ENCODE measurements at regions not wholly inside any gene's neighbourhood (a gene's known extent, or its start where the extent isn't known, plus 50 kb on each side); places are given as distances from the start of the nearest gene placed in this dataset.

DNA sequence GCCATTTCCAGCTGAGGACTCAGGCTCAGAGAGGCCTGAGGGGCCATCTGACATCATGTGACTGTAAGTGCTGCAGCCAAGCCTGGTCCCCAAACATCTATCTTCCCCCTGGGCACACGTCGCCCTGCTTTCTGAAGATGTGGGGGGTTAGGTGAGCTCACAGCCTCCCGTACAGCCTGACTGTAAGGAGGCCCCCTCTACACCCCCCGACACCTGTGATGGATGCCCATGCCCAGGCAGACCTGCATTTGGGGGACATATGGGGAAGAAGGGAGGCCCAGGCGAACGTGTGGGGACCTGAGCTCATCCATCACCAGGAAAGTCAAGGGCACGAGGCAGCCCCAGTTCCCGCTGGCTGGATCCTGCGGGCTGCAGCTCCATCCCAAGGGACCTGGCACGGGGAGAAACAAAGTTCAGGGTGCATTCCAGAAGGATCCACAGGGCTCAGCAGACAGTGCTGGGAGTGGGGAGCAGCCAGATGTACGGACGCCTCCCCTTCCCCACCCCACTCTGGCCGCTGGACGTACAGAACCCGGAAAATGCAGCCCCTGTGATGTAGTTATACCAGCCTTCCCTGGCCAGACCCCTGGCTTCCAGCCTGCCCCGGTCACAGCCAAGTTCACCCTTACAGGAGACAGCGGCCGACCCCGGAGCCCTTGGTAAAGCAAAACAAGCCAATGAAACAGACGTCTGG is 1431.4 kb downstream of the BRD1 start:
- no peaks in the 10 kb centered on the region for H3K27me3 ChIP-seq (ENCODE audit: control insufficient read depth, insufficient read depth, low read length)
- no peaks in the 10 kb centered on the region for H3K4me1 ChIP-seq (ENCODE audit: control insufficient read depth, insufficient read depth, low read length)
- in situ Hi-C loops (cut with HindIII; ENCODE audit: low pct_unique_long_range_greater_than_20kb, low sequenced_read_pairs) (no loop called here), intact Hi-C loops (cut with micrococcal nuclease; ENCODE audit: unreplicated experiment) (no loop called here)
- no peaks in the 10 kb centered on the region for H3K9me3 ChIP-seq (ENCODE audit: control insufficient read depth, insufficient read depth, low read depth, low read length)
- H3K27ac ChIP-seq (ENCODE audit: low read length) = no peak overlapping the region
- CTCF ChIA-PET = no interaction called here
- POLR2A ChIA-PET = no interaction called here
- TF ChIP-seq TCF7L2 (IDR thresholded peaks at IDR 0.05; ENCODE audit: low read depth, low read length) (no peak), REST (IDR thresholded peaks at IDR 0.05; ENCODE audit: insufficient read depth in 1 of 2, low read depth in 2 of 2, low read length in 1 of 2) (no peak), POLR2AphosphoS5 (IDR thresholded peaks at IDR 0.05; ENCODE audit: low read depth, low read length) (no peak), CTCF (IDR thresholded peaks at IDR 0.05) (no peak), SIN3A (IDR thresholded peaks at IDR 0.05; ENCODE audit: borderline replicate concordance, insufficient read depth, low read depth, low read length) (no peak)
- no TSS peak for BruUV-seq (replicated peaks)
- no peak overlapping the region for H3K4me3 ChIP-seq (ENCODE audit: low read depth in 2 of 2, low read length in 2 of 2)
- DNase-seq (ENCODE audit: low read depth, low spot score) (no peak), ATAC-seq (no peak)
- H3K36me3 ChIP-seq (ENCODE audit: control insufficient read depth, insufficient read depth, low read length) = no peaks in the 10 kb centered on the region

DNA sequence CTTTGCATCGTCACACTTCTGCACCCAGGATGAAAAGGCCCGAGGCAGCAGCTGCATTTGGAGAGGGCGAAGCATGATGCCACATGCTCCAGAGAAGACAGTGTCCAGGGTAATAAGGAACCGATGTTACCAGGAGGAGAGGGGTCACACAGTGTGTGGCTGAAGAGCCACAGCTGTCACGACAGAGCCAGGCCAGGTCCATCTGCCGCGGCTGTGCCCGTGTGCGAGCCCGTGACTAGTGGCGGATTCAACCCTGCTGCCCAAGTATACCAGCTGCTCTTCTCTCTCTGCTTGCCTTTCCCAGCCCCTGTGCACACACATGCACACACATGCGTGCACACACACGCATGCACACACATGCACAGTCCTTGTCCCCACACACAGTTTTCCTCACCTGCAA is 1432.5 kb downstream of the BRD1 start:
- no TSS peak for BruUV-seq (replicated peaks)
- H3K27me3 ChIP-seq (ENCODE audit: control insufficient read depth, insufficient read depth, low read length) = no peaks in the 10 kb centered on the region
- H3K36me3 ChIP-seq (ENCODE audit: control insufficient read depth, insufficient read depth, low read length) = no peaks in the 10 kb centered on the region
- H3K27ac ChIP-seq (ENCODE audit: low read length) = no peak overlapping the region
- ATAC-seq (no peak), DNase-seq (ENCODE audit: low read depth, low spot score) (no peak)
- no peak overlapping the region for H3K4me3 ChIP-seq (ENCODE audit: low read depth in 2 of 2, low read length in 2 of 2)
- no peaks in the 10 kb centered on the region for H3K9me3 ChIP-seq (ENCODE audit: control insufficient read depth, insufficient read depth, low read depth, low read length)
- ChIA-PET CTCF (interaction anchor here (0.6 kb wide), 1 partner anchor 274 kb away, joined by 3 read pairs; no protein-coding TSS in a partner anchor), POLR2A (no interaction called here)
- intact Hi-C loops (cut with micrococcal nuclease; ENCODE audit: unreplicated experiment) = no loop called here
- no peaks in the 10 kb centered on the region for H3K4me1 ChIP-seq (ENCODE audit: control insufficient read depth, insufficient read depth, low read length)
- in situ Hi-C loops (cut with HindIII; ENCODE audit: low pct_unique_long_range_greater_than_20kb, low sequenced_read_pairs) = no loop called here
- TF ChIP-seq TCF7L2 (IDR thresholded peaks at IDR 0.05; ENCODE audit: low read depth, low read length) (no peak), CTCF (IDR thresholded peaks at IDR 0.05) (no peak), REST (IDR thresholded peaks at IDR 0.05; ENCODE audit: insufficient read depth in 1 of 2, low read depth in 2 of 2, low read length in 1 of 2) (no peak), POLR2AphosphoS5 (IDR thresholded peaks at IDR 0.05; ENCODE audit: low read depth, low read length) (no peak), SIN3A (IDR thresholded peaks at IDR 0.05; ENCODE audit: borderline replicate concordance, insufficient read depth, low read depth, low read length) (no peak)

Data from Panc1 (cell line).